Activated CD4-positive, alpha-beta T cell treated with anti-CD3 and anti-CD28 coated beads for 48 hours (primary cell): ENCODE measurements at regions not wholly inside any gene's neighbourhood (a gene's known extent, or its start where the extent isn't known, plus 50 kb on each side); places are given as distances from the start of the nearest gene placed in this dataset.

Source experiments
- DNase-seq: peaks from one replicate; pipeline ENCODE4 v3.0.0-alpha.2; 2020

GRCh38 chr5:145166110-145166509, 669.0 kb downstream of the PRELID2 start:
- no peak for DNase-seq

GRCh38 chr5:145163876-145164275, 671.3 kb downstream of the PRELID2 start:
- DNase-seq, result no peak

- DNase-seq, result no peak
Observed at GRCh38 chr5:145162626-145163025, 672.5 kb downstream of the PRELID2 start.

GRCh38 chr5:145161391-145161790, 673.8 kb downstream of the PRELID2 start:
- DNase-seq, result no peak

- no peak for DNase-seq
Observed at GRCh38 chr5:145160679-145161078, 674.5 kb downstream of the PRELID2 start.

- DNase-seq, result no peak
Observed at GRCh38 chr5:145158730-145159129, 676.4 kb downstream of the PRELID2 start.

- no peak for DNase-seq
Observed at GRCh38 chr5:145157841-145158240, 677.3 kb downstream of the PRELID2 start.

GRCh38 chr5:145141534-145141933, 693.6 kb downstream of the PRELID2 start:
- no peak for DNase-seq

GRCh38 chr5:145130996-145131395, 704.1 kb downstream of the PRELID2 start:
- no peak for DNase-seq

GRCh38 chr5:145129797-145130196, 705.3 kb downstream of the PRELID2 start:
- DNase-seq, result no peak

GRCh38 chr5:145124806-145125205, 710.3 kb downstream of the PRELID2 start:
- no peak for DNase-seq

- DNase-seq, result no peak
Observed at GRCh38 chr5:145118611-145119010, 716.5 kb downstream of the PRELID2 start.

- no peak for DNase-seq
Observed at GRCh38 chr5:145118127-145118526, 717.0 kb downstream of the PRELID2 start.

GRCh38 chr5:145117285-145117684, 717.9 kb downstream of the PRELID2 start:
- no peak for DNase-seq

GRCh38 chr5:145111420-145111819, 723.7 kb downstream of the PRELID2 start:
- no peak for DNase-seq

- DNase-seq, result no peak
Observed at GRCh38 chr5:145110834-145111233, 724.3 kb downstream of the PRELID2 start.

GRCh38 chr5:145110181-145110580, 725.0 kb downstream of the PRELID2 start:
- DNase-seq, result no peak

GRCh38 chr5:145105384-145105783, 729.8 kb downstream of the PRELID2 start:
- no peak for DNase-seq

GRCh38 chr5:145104106-145104505, 731.0 kb downstream of the PRELID2 start:
- no peak for DNase-seq

- DNase-seq, result no peak
Observed at GRCh38 chr5:145101246-145101645, 733.9 kb downstream of the PRELID2 start.

- DNase-seq, result no peak
Observed at GRCh38 chr5:145090115-145090514, 745.0 kb downstream of the PRELID2 start.

GRCh38 chr5:145084834-145085233, 750.3 kb downstream of the PRELID2 start:
- DNase-seq, result no peak

- DNase-seq, result no peak
Observed at GRCh38 chr5:145077028-145077427, 758.1 kb downstream of the PRELID2 start.

GRCh38 chr5:145076040-145076439, 759.1 kb downstream of the PRELID2 start:
- no peak for DNase-seq

- DNase-seq, result no peak
Observed at GRCh38 chr5:145072889-145073288, 762.3 kb downstream of the PRELID2 start.

- DNase-seq, result no peak
Observed at GRCh38 chr5:145068721-145069120, 766.4 kb downstream of the PRELID2 start.
